ENCODE measurements at regions not wholly inside any gene's neighbourhood (a gene's known extent, or its start where the extent isn't known, plus 50 kb on each side); places are given as distances from the start of the nearest gene placed in this dataset.

DNA sequence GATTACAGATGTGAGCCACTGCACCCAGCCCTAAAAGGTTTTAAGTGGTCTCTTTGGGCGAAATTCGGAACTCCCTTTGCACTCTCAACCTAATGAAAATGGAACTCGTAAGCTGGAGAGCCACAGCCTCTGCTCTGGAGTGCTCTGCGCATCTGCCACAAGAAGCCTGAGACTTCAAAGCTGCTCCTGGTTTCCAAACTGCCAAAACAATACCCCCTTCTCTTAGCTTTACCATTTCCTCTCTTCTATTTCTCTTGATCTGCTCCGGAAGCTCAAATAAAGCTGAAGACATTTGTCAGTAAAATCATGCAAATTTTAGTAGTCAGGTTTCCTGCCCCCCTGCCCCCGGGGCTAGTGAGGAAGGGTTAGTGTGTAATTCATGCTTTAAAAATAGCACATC lies 312.7 kb downstream of the MFSD1 start:
- DNase-seq, result no peak
- intact Hi-C loops (cut with DNase I), result no loop called here
- H3K4me1 ChIP-seq, result no peaks in the 10 kb centered on the region
- 67 to 82% methylated on average over 6 of the region's 6 CpGs for WGBS, 2 donors
- H3K27me3 ChIP-seq, result no peaks in the 10 kb centered on the region
- no peaks in the 10 kb centered on the region for H3K36me3 ChIP-seq
- TF ChIP-seq EP300 (IDR thresholded peaks at IDR 0.05) (no peak), POLR2AphosphoS5 (IDR thresholded peaks at IDR 0.05) (no peak), POLR2A (IDR thresholded peaks at IDR 0.05) (no peak), CTCF (IDR thresholded peaks at IDR 0.05) (no peak)
- no peak overlapping the region for H3K27ac ChIP-seq
- no peak overlapping the region for H3K4me3 ChIP-seq
- H3K9me3 ChIP-seq, result no peaks in the 10 kb centered on the region

- no peaks in the 10 kb centered on the region for H3K27me3 ChIP-seq
- intact Hi-C loops (cut with DNase I), result no loop called here
- H3K9me3 ChIP-seq, result no peaks in the 10 kb centered on the region
- WGBS, 2 donors, result 70 to 83% methylated on average over 1 of the region's 1 CpG
- no peak overlapping the region for H3K4me3 ChIP-seq
- H3K36me3 ChIP-seq, result no peaks in the 10 kb centered on the region
- no peak for DNase-seq
- no peak overlapping the region for H3K27ac ChIP-seq
- no peak for TF ChIP-seq POLR2A (IDR thresholded peaks at IDR 0.05)
- no peak for TF ChIP-seq POLR2AphosphoS5 (IDR thresholded peaks at IDR 0.05)
- TF ChIP-seq EP300 (IDR thresholded peaks at IDR 0.05), result no peak
- TF ChIP-seq CTCF (IDR thresholded peaks at IDR 0.05), result no peak
- no peaks in the 10 kb centered on the region for H3K4me1 ChIP-seq
Measured at GRCh38 chr3:159123877-159124276, 322.0 kb downstream of the MFSD1 start.

DNA sequence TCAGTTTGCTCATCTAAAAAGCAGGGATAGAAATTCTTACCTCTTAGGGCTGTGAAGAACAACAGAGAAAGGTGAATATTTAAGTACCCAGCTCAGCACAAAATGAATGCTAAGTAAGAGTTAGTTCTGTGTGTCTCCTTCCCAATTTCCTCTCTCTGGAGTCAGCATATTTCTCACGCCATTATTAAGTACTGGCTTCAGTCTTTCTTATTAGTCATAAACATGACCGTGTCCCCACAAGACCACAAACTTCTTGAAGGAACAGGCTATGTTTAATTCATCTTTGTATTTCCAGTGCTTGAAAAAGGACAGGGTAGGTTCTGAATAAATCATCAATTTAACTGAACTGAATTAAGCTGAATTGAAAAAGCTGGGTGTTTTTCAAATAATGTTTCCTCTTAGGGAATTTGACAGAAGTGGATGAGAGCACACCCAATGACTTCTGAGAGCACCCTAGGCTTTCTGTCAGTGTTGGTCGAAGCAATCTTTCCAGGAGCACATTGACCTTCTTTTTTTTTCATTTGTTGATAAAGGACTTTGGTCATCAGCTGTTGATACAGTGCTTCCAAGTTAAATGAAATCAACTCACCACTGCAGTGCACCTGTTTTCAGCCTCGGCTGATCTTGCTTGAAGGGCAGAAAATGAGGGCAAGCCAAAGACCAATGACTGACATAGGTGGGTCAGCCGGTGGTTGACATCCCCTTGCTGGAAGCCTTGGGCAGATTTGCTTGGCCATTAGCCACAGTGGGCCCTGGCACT lies 324.6 kb downstream of the MFSD1 start:
- H3K4me3 ChIP-seq, result no peak overlapping the region
- no peak for DNase-seq
- 45 to 71% methylated on average over 5 of the region's 5 CpGs for WGBS, 2 donors

GRCh38 chr3:159127021-159127392 lies 325.2 kb downstream of the MFSD1 start:
- DNase-seq, result no peak
- TF ChIP-seq CTCF (IDR thresholded peaks at IDR 0.05), result no peak
- no peak for TF ChIP-seq POLR2AphosphoS5 (IDR thresholded peaks at IDR 0.05)
- TF ChIP-seq EP300 (IDR thresholded peaks at IDR 0.05), result no peak
- TF ChIP-seq POLR2A (IDR thresholded peaks at IDR 0.05), result no peak
- Histone ChIP-seq H3K4me1 (no peaks in the 10 kb centered on the region), H3K27me3 (no peaks in the 10 kb centered on the region), H3K27ac (no peak overlapping the region), H3K36me3 (no peaks in the 10 kb centered on the region), H3K9me3 (no peaks in the 10 kb centered on the region), H3K4me3 (no peak overlapping the region)
- intact Hi-C loops (cut with DNase I), result no loop called here

More for the DNA sequence above, 324.6 kb downstream of the MFSD1 start:
- no peak overlapping the region for H3K27ac ChIP-seq
- no peaks in the 10 kb centered on the region for H3K9me3 ChIP-seq
- H3K4me1 ChIP-seq, result no peaks in the 10 kb centered on the region
- intact Hi-C loops (cut with DNase I), result no loop called here
- TF ChIP-seq POLR2AphosphoS5 (IDR thresholded peaks at IDR 0.05), result no peak
- TF ChIP-seq EP300 (IDR thresholded peaks at IDR 0.05), result no peak
- TF ChIP-seq POLR2A (IDR thresholded peaks at IDR 0.05), result no peak
- no peak for TF ChIP-seq CTCF (IDR thresholded peaks at IDR 0.05)
- H3K27me3 ChIP-seq, result no peaks in the 10 kb centered on the region
- H3K36me3 ChIP-seq, result no peaks in the 10 kb centered on the region

GRCh38 chr3:159128628-159129027 lies 326.8 kb downstream of the MFSD1 start:
- intact Hi-C loops (cut with DNase I), result no loop called here
- no peaks in the 10 kb centered on the region for H3K9me3 ChIP-seq
- no peaks in the 10 kb centered on the region for H3K4me1 ChIP-seq
- no peak overlapping the region for H3K4me3 ChIP-seq
- no peaks in the 10 kb centered on the region for H3K36me3 ChIP-seq
- H3K27ac ChIP-seq, result no peak overlapping the region
- no peaks in the 10 kb centered on the region for H3K27me3 ChIP-seq
- TF ChIP-seq POLR2AphosphoS5 (IDR thresholded peaks at IDR 0.05) (no peak), POLR2A (IDR thresholded peaks at IDR 0.05) (no peak), EP300 (IDR thresholded peaks at IDR 0.05) (no peak), CTCF (IDR thresholded peaks at IDR 0.05) (no peak)
- no peak for DNase-seq
- WGBS, 2 donors, result 42 to 47% methylated on average over 3 of the region's 3 CpGs
